ENCODE measurements at regions not wholly inside any gene's neighbourhood (a gene's known extent, or its start where the extent isn't known, plus 50 kb on each side); places are given as distances from the start of the nearest gene placed in this dataset.

DNA sequence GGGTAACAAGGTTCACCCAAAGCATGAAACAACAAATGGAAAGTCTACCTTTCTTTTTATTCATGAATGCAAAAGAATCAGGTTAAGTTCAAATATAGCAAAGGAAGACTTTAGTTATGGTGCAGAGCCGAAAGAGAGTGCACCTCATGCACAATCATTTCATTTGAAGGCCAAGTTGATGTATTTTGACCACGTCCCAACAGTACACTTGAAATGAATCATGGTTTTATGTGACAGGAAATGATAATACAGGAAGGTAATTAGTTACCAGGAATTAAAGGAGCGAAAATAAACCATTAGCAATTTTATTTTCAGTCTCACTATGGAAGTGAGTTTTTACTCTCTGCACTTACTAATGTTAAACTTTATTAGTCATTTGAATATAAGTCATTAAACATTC is 281.2 kb upstream of the DIAPH2 start:
- H3K27ac ChIP-seq: no peak overlapping the region
- TF ChIP-seq, protein P1, sequence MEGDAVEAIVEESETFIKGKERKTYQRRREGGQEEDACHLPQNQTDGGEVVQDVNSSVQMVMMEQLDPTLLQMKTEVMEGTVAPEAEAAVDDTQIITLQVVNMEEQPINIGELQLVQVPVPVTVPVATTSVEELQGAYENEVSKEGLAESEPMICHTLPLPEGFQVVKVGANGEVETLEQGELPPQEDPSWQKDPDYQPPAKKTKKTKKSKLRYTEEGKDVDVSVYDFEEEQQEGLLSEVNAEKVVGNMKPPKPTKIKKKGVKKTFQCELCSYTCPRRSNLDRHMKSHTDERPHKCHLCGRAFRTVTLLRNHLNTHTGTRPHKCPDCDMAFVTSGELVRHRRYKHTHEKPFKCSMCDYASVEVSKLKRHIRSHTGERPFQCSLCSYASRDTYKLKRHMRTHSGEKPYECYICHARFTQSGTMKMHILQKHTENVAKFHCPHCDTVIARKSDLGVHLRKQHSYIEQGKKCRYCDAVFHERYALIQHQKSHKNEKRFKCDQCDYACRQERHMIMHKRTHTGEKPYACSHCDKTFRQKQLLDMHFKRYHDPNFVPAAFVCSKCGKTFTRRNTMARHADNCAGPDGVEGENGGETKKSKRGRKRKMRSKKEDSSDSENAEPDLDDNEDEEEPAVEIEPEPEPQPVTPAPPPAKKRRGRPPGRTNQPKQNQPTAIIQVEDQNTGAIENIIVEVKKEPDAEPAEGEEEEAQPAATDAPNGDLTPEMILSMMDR (IDR thresholded peaks at IDR 0.05): no peak
- no peak for TF ChIP-seq ZFX (IDR thresholded peaks at IDR 0.05; ENCODE audit: borderline replicate concordance)

DNA sequence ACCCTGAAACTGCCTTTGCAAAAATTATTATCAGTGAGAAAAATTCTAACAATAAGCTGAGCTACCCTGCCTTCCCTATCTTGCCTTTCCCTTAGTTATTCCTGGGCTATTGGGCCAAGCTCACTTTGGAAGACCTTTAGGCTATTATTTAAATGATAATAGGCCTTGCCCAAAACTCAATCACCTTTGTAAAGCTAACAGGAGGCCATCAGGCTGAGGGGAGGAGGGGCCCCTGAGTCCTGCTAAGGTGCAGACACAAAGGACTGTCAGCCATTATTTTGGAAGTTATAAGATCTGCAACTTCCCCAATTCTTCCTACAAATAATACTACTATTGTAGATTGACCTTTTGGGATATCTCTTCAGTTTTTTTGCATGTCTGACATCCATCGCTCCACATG is 278.8 kb upstream of the DIAPH2 start:
- H3K27ac ChIP-seq: peak overlapping the region; percentile 72; the same call in 1 of the 2 replicates
- no peak for TF ChIP-seq ZFX (IDR thresholded peaks at IDR 0.05; ENCODE audit: borderline replicate concordance)
- TF ChIP-seq, protein P1 (IDR thresholded peaks at IDR 0.05): no peak

DNA sequence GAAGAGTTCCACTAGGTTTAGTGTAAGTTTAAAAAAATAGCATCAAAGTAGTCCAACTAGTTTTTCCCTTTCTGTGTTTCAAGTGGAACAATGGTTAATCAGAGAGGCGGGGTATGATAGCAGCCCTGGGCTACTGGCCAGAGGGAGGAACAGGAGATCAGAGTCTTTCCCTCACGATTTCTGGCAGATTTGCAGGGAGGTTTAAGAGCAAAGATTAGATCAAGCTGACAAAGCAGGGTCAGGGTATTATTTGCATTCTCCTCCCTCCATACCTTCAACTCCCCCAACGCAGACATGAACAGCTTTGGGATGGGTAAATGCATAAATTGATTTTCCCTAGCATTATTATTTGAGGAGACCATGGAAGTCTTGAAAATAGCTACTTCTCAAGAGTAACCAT is 277.6 kb upstream of the DIAPH2 start:
- H3K27ac ChIP-seq: peak overlapping the region; percentile 72
- TF ChIP-seq, protein P1 (IDR thresholded peaks at IDR 0.05): no peak
- TF ChIP-seq ZFX (IDR thresholded peaks at IDR 0.05; ENCODE audit: borderline replicate concordance): no peak

DNA sequence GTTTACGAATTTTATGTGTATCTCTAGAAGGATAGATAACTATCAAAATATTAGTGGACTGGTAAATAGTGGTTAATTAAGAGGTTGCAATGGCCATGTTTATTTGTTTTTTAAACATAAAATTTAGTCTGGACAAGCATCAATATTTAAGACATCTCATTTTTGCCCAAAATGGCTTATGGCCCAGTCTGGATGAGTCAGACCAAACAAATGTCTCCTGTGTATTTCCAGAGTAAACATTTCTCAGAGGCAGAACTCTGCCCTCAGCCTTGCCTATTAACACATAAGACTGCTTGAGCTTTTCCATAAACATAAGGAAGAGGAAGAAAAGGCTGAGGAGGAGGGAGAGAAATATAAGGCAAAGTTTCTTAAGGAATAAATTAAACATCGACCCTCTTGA is 277.1 kb upstream of the DIAPH2 start:
- peak overlapping the region; percentile 72 for H3K27ac ChIP-seq
- TF ChIP-seq, protein P1 (IDR thresholded peaks at IDR 0.05): no peak
- no peak for TF ChIP-seq ZFX (IDR thresholded peaks at IDR 0.05; ENCODE audit: borderline replicate concordance)

GRCh38 chrX:96407981-96408380 is 276.7 kb upstream of the DIAPH2 start:
- no peak for TF ChIP-seq ZFX (IDR thresholded peaks at IDR 0.05; ENCODE audit: borderline replicate concordance)
- TF ChIP-seq, protein P1 (IDR thresholded peaks at IDR 0.05): no peak
- peak overlapping the region; percentile 72 for H3K27ac ChIP-seq

DNA sequence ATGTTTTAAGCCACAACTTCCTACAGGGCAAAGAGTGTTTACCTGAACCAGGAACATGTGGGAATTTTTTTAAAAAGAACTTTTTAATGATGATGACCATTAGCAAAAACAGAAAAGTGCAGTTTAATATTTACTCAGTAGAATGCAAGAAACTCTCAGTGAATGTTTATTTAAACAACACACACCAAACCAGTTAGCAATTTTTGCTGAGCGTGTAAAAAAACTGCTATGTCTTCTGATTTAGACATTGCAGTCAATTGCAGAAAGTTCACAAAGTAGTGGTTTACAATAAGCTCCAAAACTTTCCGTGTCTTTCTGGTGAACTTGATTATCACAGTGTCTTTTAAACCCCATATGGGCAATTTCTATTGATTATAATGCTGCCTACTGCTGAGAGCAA is 273.7 kb upstream of the DIAPH2 start:
- no peak overlapping the region for H3K27ac ChIP-seq

GRCh38 chrX:96417695-96418094 is 266.9 kb upstream of the DIAPH2 start:
- TF ChIP-seq, protein P1 (IDR thresholded peaks at IDR 0.05): no peak
- TF ChIP-seq ZFX (IDR thresholded peaks at IDR 0.05; ENCODE audit: borderline replicate concordance): no peak

More for the DNA sequence above, 273.7 kb upstream of the DIAPH2 start:
- no peak for TF ChIP-seq ZFX (IDR thresholded peaks at IDR 0.05; ENCODE audit: borderline replicate concordance)
- TF ChIP-seq, protein P1 (IDR thresholded peaks at IDR 0.05): no peak

More at GRCh38 chrX:96417695-96418094, 266.9 kb upstream of the DIAPH2 start:
- no peak overlapping the region for H3K27ac ChIP-seq

All from 22Rv1 (cell line).